Esophagus squamous epithelium (tissue), 4 donors: ENCODE measurements at regions not wholly inside any gene's neighbourhood (a gene's known extent, or its start where the extent isn't known, plus 50 kb on each side); places are given as distances from the start of the nearest gene placed in this dataset.

ENCODE experiments used
- CTCF ChIP-seq, 6 experiments: fragments of 450-650 bp in 4 of 6; fragments of 200-600 bp in 2 of 6; sonication (generic) in 2 of 6; IDR thresholded peaks; one replicate each; pipeline ENCODE4 v1.5.1; 2016 to 2019; ENCODE audit warnings: antibody characterized with exemption in 6 of 6, mild to moderate bottlenecking in 4 of 6, moderate library complexity in 4 of 6
- POLR2A ChIP-seq, 4 donors: fragments of 450-650 bp; IDR thresholded peaks; one replicate each; pipeline ENCODE4 v1.6.1; 2017; ENCODE audit warnings: antibody characterized with exemption in 4 of 4, mild to moderate bottlenecking in 4 of 4, moderate library complexity in 3 of 4

- no peak for TF ChIP-seq POLR2A (IDR thresholded peaks at IDR 0.05)
- no peak for TF ChIP-seq CTCF (IDR thresholded peaks at IDR 0.05)
Measured at GRCh38 chr4:36891971-36892370, 352.6 kb upstream of the NWD2 start.
